ENCODE measurements at regions not wholly inside any gene's neighbourhood (a gene's known extent, or its start where the extent isn't known, plus 50 kb on each side); places are given as distances from the start of the nearest gene placed in this dataset.

DNA sequence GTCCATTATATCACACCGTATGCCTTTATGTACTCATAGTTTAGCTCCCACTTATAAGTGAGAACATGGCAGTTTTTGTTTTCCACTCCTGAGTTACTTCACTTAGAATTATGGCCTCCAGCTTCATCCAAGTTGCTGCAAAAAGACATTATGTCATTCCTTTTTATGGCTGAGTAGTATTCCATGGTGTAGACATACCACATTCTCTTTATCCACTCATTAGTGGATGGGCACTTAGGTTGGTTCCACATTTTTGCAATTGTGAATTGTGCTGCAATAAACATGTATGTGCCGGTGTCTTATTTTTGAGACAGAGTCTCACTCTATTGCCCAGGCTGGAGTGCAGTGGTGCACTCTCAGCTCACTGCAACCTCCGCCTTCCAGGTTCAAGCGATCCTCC is 74.1 kb upstream of the IQSEC1 start:
- TF ChIP-seq POLR2AphosphoS5 (IDR thresholded peaks at IDR 0.05) (no peak), POLR2A (IDR thresholded peaks at IDR 0.05; ENCODE audit: low read depth) (no peak), EP300 (IDR thresholded peaks at IDR 0.05) (no peak)
- TF ChIP-seq, protein P1, sequence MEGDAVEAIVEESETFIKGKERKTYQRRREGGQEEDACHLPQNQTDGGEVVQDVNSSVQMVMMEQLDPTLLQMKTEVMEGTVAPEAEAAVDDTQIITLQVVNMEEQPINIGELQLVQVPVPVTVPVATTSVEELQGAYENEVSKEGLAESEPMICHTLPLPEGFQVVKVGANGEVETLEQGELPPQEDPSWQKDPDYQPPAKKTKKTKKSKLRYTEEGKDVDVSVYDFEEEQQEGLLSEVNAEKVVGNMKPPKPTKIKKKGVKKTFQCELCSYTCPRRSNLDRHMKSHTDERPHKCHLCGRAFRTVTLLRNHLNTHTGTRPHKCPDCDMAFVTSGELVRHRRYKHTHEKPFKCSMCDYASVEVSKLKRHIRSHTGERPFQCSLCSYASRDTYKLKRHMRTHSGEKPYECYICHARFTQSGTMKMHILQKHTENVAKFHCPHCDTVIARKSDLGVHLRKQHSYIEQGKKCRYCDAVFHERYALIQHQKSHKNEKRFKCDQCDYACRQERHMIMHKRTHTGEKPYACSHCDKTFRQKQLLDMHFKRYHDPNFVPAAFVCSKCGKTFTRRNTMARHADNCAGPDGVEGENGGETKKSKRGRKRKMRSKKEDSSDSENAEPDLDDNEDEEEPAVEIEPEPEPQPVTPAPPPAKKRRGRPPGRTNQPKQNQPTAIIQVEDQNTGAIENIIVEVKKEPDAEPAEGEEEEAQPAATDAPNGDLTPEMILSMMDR (IDR thresholded peaks at IDR 0.05): no peak

DNA sequence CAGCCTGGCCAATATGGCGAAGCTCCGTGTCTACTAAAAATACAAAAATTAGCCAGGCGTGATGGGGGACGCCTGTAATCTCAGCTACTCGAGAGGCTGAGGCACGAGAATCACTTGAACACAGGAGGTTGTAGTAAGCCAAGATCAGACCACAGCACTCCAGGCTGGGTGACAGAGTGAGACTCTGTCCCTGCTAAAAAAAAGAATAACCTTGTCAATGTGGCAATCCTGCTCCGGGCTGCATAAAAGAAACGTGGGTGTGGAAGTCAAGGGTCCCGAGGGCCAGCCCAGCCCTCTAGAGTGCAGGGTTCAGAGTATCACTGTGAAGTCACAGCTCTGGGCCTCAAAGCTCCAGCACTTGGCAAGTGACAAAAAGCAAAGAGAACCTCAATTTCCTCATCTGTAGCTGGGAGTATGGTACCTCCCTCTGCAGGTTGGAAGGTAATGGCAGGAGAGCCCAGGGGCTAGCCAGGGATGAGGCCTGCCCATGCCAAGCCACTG is 73.5 kb upstream of the IQSEC1 start:
- no peak overlapping the region for H3K4me3 ChIP-seq
- DNase-seq (ENCODE audit: extremely low spot score): no peak
- intact Hi-C loops (cut with DNase I): no loop called here
- TF ChIP-seq, protein P1 (IDR thresholded peaks at IDR 0.05): no peak
- no peak for TF ChIP-seq POLR2AphosphoS5 (IDR thresholded peaks at IDR 0.05)
- no peak for TF ChIP-seq EP300 (IDR thresholded peaks at IDR 0.05)
- no peak for TF ChIP-seq POLR2A (IDR thresholded peaks at IDR 0.05; ENCODE audit: low read depth)
- H3K9me3 ChIP-seq: peaks cover 0 to 4% (median 0%) of the 10 kb centered on the region in 4 donors
- WGBS: 86% methylated on average over 9 of the region's 9 CpGs
- H3K27me3 ChIP-seq: peaks cover 0 to 52% (median 0%) of the 10 kb centered on the region in 4 donors
- no peaks in the 10 kb centered on the region for H3K36me3 ChIP-seq
- peaks cover 0 to 9% (median 4%) of the 10 kb centered on the region in 4 donors for H3K4me1 ChIP-seq
- no peak overlapping the region for H3K27ac ChIP-seq (replicated peaks in 1 of 4)

More for the DNA sequence above, 74.1 kb upstream of the IQSEC1 start:
- peaks cover 0 to 4% (median 0%) of the 10 kb centered on the region in 4 donors for H3K9me3 ChIP-seq
- no peaks in the 10 kb centered on the region for H3K36me3 ChIP-seq
- no peak for DNase-seq (ENCODE audit: extremely low spot score)
- H3K4me3 ChIP-seq: no peak overlapping the region
- intact Hi-C loops (cut with DNase I): no loop called here
- peaks cover 0 to 52% (median 0%) of the 10 kb centered on the region in 4 donors for H3K27me3 ChIP-seq
- H3K4me1 ChIP-seq: peaks cover 0 to 9% (median 4%) of the 10 kb centered on the region in 4 donors
- 86% methylated on average over 4 of the region's 4 CpGs for WGBS
- no peak overlapping the region for H3K27ac ChIP-seq (replicated peaks in 1 of 4)

DNA sequence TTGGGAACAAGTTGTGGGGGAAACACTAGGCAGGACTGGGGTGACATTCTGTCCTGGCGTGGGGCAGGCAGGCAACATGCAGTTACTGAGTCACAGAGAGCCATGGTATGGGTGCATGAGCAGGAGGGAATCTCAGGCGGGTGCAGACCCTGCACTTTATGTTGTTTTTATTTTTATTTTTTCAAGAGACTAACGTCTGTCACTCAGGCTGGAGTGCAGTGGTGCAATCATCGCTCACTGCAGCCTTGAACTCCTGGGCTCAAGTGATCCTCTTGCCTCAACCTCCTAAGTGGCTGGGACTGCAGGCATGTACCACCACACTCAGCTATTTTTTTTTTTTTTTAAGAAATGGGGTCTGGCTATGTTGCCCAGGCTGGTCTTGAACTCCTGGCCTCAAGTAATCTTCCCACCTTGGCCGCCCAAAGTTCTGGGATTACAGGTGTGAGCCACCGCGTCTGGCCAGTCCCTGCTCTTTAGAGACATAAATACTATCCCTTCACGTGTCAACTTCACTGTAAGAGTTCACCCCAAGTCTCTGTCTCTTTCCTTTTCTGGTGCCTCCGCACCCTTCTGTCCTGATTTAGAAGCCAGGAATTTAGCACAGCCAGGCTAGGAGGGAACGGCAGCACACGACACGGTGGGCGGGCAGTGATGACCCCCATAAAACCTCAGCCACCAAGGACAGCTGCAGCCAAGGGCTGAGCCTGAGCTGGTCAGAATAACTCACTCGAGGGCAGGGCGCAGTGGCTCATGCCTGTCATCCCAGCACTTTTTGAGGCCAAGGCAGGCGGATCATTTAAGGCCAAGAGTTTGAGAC is 72.8 kb upstream of the IQSEC1 start:
- Histone ChIP-seq H3K27ac (replicated peaks in 1 of 4) (no peak overlapping the region), H3K27me3 (peaks cover 0 to 52% (median 0%) of the 10 kb centered on the region in 4 donors), H3K36me3 (no peaks in the 10 kb centered on the region), H3K4me3 (no peak overlapping the region), H3K4me1 (peaks cover 0 to 9% (median 4%) of the 10 kb centered on the region in 4 donors), H3K9me3 (peaks cover 0 to 4% (median 0%) of the 10 kb centered on the region in 4 donors)
- intact Hi-C loops (cut with DNase I): no loop called here
- DNase-seq (ENCODE audit: extremely low spot score): no peak
- WGBS: 74% methylated on average over 16 of the region's 16 CpGs
- TF ChIP-seq POLR2A (IDR thresholded peaks at IDR 0.05; ENCODE audit: low read depth) (no peak), EP300 (IDR thresholded peaks at IDR 0.05) (no peak), POLR2AphosphoS5 (IDR thresholded peaks at IDR 0.05) (no peak)
- TF ChIP-seq, protein P1 (IDR thresholded peaks at IDR 0.05): no peak

DNA sequence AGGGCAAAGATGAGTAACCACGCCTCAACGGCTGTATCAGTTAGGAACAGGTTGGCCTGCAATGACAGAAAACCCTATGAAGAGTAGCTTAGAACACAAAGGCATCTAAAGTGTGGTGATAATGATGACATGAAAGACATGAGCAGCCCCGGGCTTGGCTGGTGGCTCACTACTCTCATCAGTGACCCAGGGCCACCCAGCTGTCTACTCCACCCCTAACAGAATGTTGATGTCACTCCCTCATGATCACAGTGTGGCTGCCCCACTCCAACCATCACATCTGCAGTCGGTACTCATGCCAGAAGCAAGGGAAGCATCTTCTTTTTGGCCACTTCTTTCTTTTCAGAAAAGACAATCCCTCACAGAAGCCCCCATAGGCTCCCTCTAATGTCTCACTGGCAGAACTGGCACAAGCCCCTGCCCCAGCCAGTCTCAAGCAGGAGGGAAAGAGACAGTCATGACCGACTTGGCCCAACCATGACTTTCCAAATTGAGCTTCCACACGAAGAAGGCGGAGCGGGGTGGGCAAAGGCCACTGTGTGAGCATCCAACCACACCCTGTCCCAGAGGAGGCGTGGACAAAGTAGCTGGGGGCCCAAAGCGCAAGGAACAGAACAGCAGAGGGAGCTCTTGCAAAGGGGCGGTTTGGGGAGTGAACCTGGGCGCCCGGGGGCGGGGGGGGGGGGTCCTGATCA is 72.0 kb upstream of the IQSEC1 start:
- H3K9me3 ChIP-seq: peaks cover 0 to 4% (median 0%) of the 10 kb centered on the region in 4 donors
- H3K36me3 ChIP-seq: no peaks in the 10 kb centered on the region
- H3K27ac ChIP-seq (replicated peaks in 1 of 4): no peak overlapping the region
- 72% methylated on average over 14 of the region's 14 CpGs for WGBS
- TF ChIP-seq, protein P1 (IDR thresholded peaks at IDR 0.05): no peak
- TF ChIP-seq POLR2A (IDR thresholded peaks at IDR 0.05; ENCODE audit: low read depth) (no peak), EP300 (IDR thresholded peaks at IDR 0.05) (no peak), POLR2AphosphoS5 (IDR thresholded peaks at IDR 0.05) (no peak)
- no peak for DNase-seq (ENCODE audit: extremely low spot score)
- no peak overlapping the region for H3K4me3 ChIP-seq
- peaks cover 0 to 9% (median 4%) of the 10 kb centered on the region in 4 donors for H3K4me1 ChIP-seq
- intact Hi-C loops (cut with DNase I): no loop called here
- H3K27me3 ChIP-seq: peaks cover 0 to 60% (median 0%) of the 10 kb centered on the region in 4 donors
